ENCODE measurements at regions not wholly inside any gene's neighbourhood (a gene's known extent, or its start where the extent isn't known, plus 50 kb on each side); places are given as distances from the start of the nearest gene placed in this dataset.
A peak's percentile ranks its signal among the peaks of the same experiment; 100 is the strongest.
"Not testable (repeated sequence)": the region's sequence is repeated elsewhere in the genome, so short reads cannot be mapped to it uniquely, and the experiment has no call there.

GRCh38 chr10:30549134-30549687, 80.3 kb downstream of the LYZL2 start:
- not testable (repeated sequence) for DNase-seq; H3K9me3 ChIP-seq (ENCODE audit: control insufficient read depth, low read depth, low read length); H3K27me3 ChIP-seq (ENCODE audit: control insufficient read depth, insufficient read depth, low read length); H3K36me3 ChIP-seq (ENCODE audit: control insufficient read depth, insufficient read depth, low read length); H3K4me3 ChIP-seq (ENCODE audit: low read length); H3K27ac ChIP-seq (ENCODE audit: low read length); H3K4me1 ChIP-seq (ENCODE audit: control insufficient read depth, insufficient read depth, low read length)
- 100% methylated on average over 2 of the region's 6 CpGs for WGBS (ENCODE audit: insufficient coverage, low lambda C conversion rate)

- Histone ChIP-seq H3K4me1 (ENCODE audit: control insufficient read depth, insufficient read depth, low read length) (no peaks in the 10 kb centered on the region), H3K27me3 (ENCODE audit: control insufficient read depth, insufficient read depth, low read length) (no peaks in the 10 kb centered on the region), H3K27ac (ENCODE audit: low read length) (no peak overlapping the region), H3K9me3 (ENCODE audit: control insufficient read depth, low read depth, low read length) (no peaks in the 10 kb centered on the region), H3K4me3 (ENCODE audit: low read length) (no peak overlapping the region), H3K36me3 (ENCODE audit: control insufficient read depth, insufficient read depth, low read length) (no peaks in the 10 kb centered on the region)
- 100% methylated on average over 1 of the region's 9 CpGs for WGBS (ENCODE audit: insufficient coverage, low lambda C conversion rate)
- DNase-seq: no peak
These were observed 83.0 kb downstream of the LYZL2 start for GRCh38 chr10:30546511-30546910.

DNA sequence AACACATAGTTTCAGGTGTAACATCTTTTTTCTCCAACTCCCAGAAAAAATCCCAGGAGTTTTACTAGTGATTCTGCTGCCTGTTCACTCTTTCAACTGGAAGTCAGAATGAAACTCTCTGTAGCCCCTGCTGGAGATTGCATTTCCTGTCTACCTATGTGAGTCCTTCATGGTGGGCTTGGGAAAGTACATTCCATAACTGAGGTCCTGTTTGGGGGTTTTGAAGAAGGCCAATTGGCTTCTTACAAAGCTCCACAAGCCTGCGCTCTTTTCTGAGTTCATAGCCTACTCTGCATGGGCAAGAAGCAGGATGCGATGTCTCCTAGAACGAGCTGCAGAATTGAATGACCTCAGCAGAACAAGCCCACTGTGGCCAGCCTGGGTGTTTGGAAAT, 86.7 kb downstream of the LYZL2 start:
- H3K27ac ChIP-seq (ENCODE audit: low read length): no peak overlapping the region
- WGBS (ENCODE audit: insufficient coverage, low lambda C conversion rate): no CpG with 5 or more reads among the region's 3 CpGs
- H3K27me3 ChIP-seq (ENCODE audit: control insufficient read depth, insufficient read depth, low read length): no peaks in the 10 kb centered on the region
- no peaks in the 10 kb centered on the region for H3K9me3 ChIP-seq (ENCODE audit: control insufficient read depth, low read depth, low read length)
- H3K36me3 ChIP-seq (ENCODE audit: control insufficient read depth, insufficient read depth, low read length): no peaks in the 10 kb centered on the region
- H3K4me1 ChIP-seq (ENCODE audit: control insufficient read depth, insufficient read depth, low read length): no peaks in the 10 kb centered on the region
- DNase-seq: no peak
- no peak overlapping the region for H3K4me3 ChIP-seq (ENCODE audit: low read length)

- Histone ChIP-seq H3K9me3 (ENCODE audit: control insufficient read depth, low read depth, low read length) (no peaks in the 10 kb centered on the region), H3K36me3 (ENCODE audit: control insufficient read depth, insufficient read depth, low read length) (no peaks in the 10 kb centered on the region), H3K4me3 (ENCODE audit: low read length) (no peak overlapping the region), H3K4me1 (ENCODE audit: control insufficient read depth, insufficient read depth, low read length) (no peaks in the 10 kb centered on the region), H3K27ac (ENCODE audit: low read length) (no peak overlapping the region), H3K27me3 (ENCODE audit: control insufficient read depth, insufficient read depth, low read length) (no peaks in the 10 kb centered on the region)
- 81% methylated on average over 5 of the region's 14 CpGs for WGBS (ENCODE audit: insufficient coverage, low lambda C conversion rate)
- DNase-seq: no peak
These were observed 87.3 kb downstream of the LYZL2 start for GRCh38 chr10:30542001-30542894.

DNA sequence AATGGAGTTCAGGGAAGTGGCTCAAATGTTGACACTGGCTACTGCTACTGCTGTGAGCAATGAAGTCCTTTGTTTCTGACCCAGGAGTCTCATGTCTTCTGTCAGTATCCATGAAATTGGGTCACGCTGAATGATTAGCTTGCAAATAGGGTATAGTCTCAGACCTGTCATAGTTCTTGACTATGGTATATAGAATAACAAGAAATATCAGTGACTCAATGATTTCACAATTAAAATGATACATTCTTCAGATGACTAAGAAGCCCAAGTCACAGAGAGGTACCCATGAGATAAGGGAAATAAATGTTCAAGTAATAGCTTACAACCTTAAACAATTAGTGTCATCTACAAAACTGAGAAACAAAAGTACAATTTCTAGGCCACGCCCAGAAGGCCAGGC, 89.3 kb downstream of the LYZL2 start:
- no peaks in the 10 kb centered on the region for H3K36me3 ChIP-seq (ENCODE audit: control insufficient read depth, insufficient read depth, low read length)
- no peaks in the 10 kb centered on the region for H3K4me1 ChIP-seq (ENCODE audit: control insufficient read depth, insufficient read depth, low read length)
- DNase-seq: no peak
- H3K4me3 ChIP-seq (ENCODE audit: low read length): no peak overlapping the region
- H3K27ac ChIP-seq (ENCODE audit: low read length): no peak overlapping the region
- H3K27me3 ChIP-seq (ENCODE audit: control insufficient read depth, insufficient read depth, low read length): no peaks in the 10 kb centered on the region
- H3K9me3 ChIP-seq (ENCODE audit: control insufficient read depth, low read depth, low read length): no peaks in the 10 kb centered on the region
- no CpG with 5 or more reads among the region's 2 CpGs for WGBS (ENCODE audit: insufficient coverage, low lambda C conversion rate)

DNA sequence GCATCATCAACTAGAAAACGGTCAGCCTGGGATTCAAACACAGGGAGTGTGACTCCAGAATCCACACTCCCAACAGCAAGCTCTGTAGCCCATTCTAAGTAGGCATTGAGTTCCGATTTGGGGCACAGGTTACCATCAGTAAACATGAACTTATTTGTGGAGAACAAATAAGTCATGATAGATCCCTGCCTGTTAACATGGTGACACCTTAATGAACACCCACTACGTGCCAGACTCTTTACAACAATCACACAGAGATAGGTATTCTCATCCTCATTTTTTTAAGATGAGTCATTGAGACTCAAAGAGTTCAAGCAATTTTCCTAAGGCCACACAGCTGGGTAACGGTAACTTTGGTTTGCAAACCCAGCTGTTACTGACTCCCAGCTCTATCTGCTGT, 91.5 kb downstream of the LYZL2 start:
- no peaks in the 10 kb centered on the region for H3K36me3 ChIP-seq (ENCODE audit: control insufficient read depth, insufficient read depth, low read length)
- H3K27ac ChIP-seq (ENCODE audit: low read length): no peak overlapping the region
- no peaks in the 10 kb centered on the region for H3K27me3 ChIP-seq (ENCODE audit: control insufficient read depth, insufficient read depth, low read length)
- DNase-seq: no peak
- WGBS (ENCODE audit: insufficient coverage, low lambda C conversion rate): 67% methylated on average over 1 of the region's 4 CpGs
- H3K4me1 ChIP-seq (ENCODE audit: control insufficient read depth, insufficient read depth, low read length): no peaks in the 10 kb centered on the region
- H3K4me3 ChIP-seq (ENCODE audit: low read length): no peak overlapping the region
- no peaks in the 10 kb centered on the region for H3K9me3 ChIP-seq (ENCODE audit: control insufficient read depth, low read depth, low read length)

- no peak for DNase-seq
- no peaks in the 10 kb centered on the region for H3K4me1 ChIP-seq (ENCODE audit: control insufficient read depth, insufficient read depth, low read length)
- no peaks in the 10 kb centered on the region for H3K27me3 ChIP-seq (ENCODE audit: control insufficient read depth, insufficient read depth, low read length)
- H3K9me3 ChIP-seq (ENCODE audit: control insufficient read depth, low read depth, low read length): no peaks in the 10 kb centered on the region
- WGBS (ENCODE audit: insufficient coverage, low lambda C conversion rate): no CpG with 5 or more reads among the region's 2 CpGs
- no peak overlapping the region for H3K27ac ChIP-seq (ENCODE audit: low read length)
- H3K36me3 ChIP-seq (ENCODE audit: control insufficient read depth, insufficient read depth, low read length): no peaks in the 10 kb centered on the region
- no peak overlapping the region for H3K4me3 ChIP-seq (ENCODE audit: low read length)
These were observed 92.0 kb downstream of the LYZL2 start for GRCh38 chr10:30537586-30537985.

DNA sequence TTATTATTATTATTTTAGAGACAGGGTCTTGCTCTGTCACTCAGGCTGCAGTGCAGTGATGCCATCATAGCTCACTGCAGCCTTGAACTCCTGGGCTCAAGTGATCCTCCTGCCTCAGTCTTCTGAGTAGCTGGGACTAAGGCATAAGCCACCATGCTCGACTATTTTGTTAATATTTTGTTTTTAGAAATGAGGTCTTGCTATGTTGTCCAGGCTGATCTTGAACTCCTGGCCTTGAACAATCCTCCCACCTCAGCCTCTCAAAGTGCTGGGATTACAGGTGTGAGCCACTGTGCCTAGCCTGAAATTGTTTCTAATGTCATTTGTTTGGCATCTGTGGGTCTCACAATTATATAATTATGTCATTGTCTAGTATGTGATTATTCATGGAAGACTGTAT, 92.4 kb downstream of the LYZL2 start:
- H3K4me3 ChIP-seq (ENCODE audit: low read length); H3K27ac ChIP-seq (ENCODE audit: low read length); DNase-seq; H3K4me1 ChIP-seq (ENCODE audit: control insufficient read depth, insufficient read depth, low read length); H3K9me3 ChIP-seq (ENCODE audit: control insufficient read depth, low read depth, low read length); H3K27me3 ChIP-seq (ENCODE audit: control insufficient read depth, insufficient read depth, low read length); H3K36me3 ChIP-seq (ENCODE audit: control insufficient read depth, insufficient read depth, low read length): not testable (repeated sequence)
- no CpG with 5 or more reads among the region's 1 CpG for WGBS (ENCODE audit: insufficient coverage, low lambda C conversion rate)

DNA sequence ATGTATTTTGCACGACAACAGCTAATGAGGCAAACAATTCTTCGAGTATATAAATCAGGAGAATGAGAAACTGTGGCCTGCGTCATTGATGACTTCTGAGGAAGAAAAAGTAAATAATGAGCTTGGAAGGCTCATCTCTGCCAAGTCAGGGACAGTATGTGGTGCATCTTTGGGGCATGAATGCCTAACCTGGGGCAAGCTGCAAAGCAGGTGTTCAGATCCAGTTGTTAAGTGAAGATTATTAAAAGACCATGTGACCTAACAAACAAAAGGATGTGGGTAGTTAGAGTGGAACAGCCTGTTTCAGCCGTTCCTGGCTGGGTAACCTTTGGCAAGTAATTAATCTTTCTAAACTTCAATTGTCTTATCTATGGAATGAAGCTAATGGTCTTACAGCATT, 93.0 kb downstream of the LYZL2 start:
- Histone ChIP-seq H3K27me3 (ENCODE audit: control insufficient read depth, insufficient read depth, low read length) (no peaks in the 10 kb centered on the region), H3K36me3 (ENCODE audit: control insufficient read depth, insufficient read depth, low read length) (no peaks in the 10 kb centered on the region), H3K4me1 (ENCODE audit: control insufficient read depth, insufficient read depth, low read length) (no peaks in the 10 kb centered on the region), H3K27ac (ENCODE audit: low read length) (peak overlapping the region; percentile 0), H3K9me3 (ENCODE audit: control insufficient read depth, low read depth, low read length) (no peaks in the 10 kb centered on the region), H3K4me3 (ENCODE audit: low read length) (no peak overlapping the region)
- 0% methylated on average over 2 of the region's 4 CpGs for WGBS (ENCODE audit: insufficient coverage, low lambda C conversion rate)
- DNase-seq: peak in 1 of 2 donors; percentile 70

GRCh38 chr10:30535677-30536076, 93.9 kb downstream of the LYZL2 start:
- no CpG with 5 or more reads among the region's 4 CpGs for WGBS (ENCODE audit: insufficient coverage, low lambda C conversion rate)

More at GRCh38 chr10:30535677-30536076, 93.9 kb downstream of the LYZL2 start:
- Histone ChIP-seq H3K4me3 (ENCODE audit: low read length) (no peak overlapping the region), H3K36me3 (ENCODE audit: control insufficient read depth, insufficient read depth, low read length) (no peaks in the 10 kb centered on the region), H3K9me3 (ENCODE audit: control insufficient read depth, low read depth, low read length) (no peaks in the 10 kb centered on the region), H3K27me3 (ENCODE audit: control insufficient read depth, insufficient read depth, low read length) (no peaks in the 10 kb centered on the region), H3K4me1 (ENCODE audit: control insufficient read depth, insufficient read depth, low read length) (no peaks in the 10 kb centered on the region), H3K27ac (ENCODE audit: low read length) (no peak overlapping the region)
- no peak for DNase-seq
